ENCODE measurements at regions not wholly inside any gene's neighbourhood (a gene's known extent, or its start where the extent isn't known, plus 50 kb on each side); places are given as distances from the start of the nearest gene placed in this dataset.

- TF ChIP-seq CTCF (conservative IDR thresholded peaks at IDR 0.05; ENCODE audit: low read length): peak; percentile 82
- DNase-seq (ENCODE audit: low read depth): peak; percentile 69
- H3K4me3 ChIP-seq (ENCODE audit: low read length): no peak overlapping the region
Observed at GRCh38 chr15:56821721-56822425, 88.6 kb upstream of the ZNF280D start.

GRCh38 chr15:56820333-56820732 is 87.0 kb upstream of the ZNF280D start:
- H3K4me3 ChIP-seq (ENCODE audit: low read length): no peak overlapping the region
- no peak for TF ChIP-seq CTCF (conservative IDR thresholded peaks at IDR 0.05; ENCODE audit: low read length)
- DNase-seq (ENCODE audit: low read depth): no peak

GRCh38 chr15:56817321-56818080 is 84.2 kb upstream of the ZNF280D start:
- TF ChIP-seq CTCF (conservative IDR thresholded peaks at IDR 0.05; ENCODE audit: low read length): no peak
- no peak overlapping the region for H3K4me3 ChIP-seq (ENCODE audit: low read length)
- peak; percentile 45 for DNase-seq (ENCODE audit: low read depth)

GRCh38 chr15:56816781-56817180 is 83.5 kb upstream of the ZNF280D start:
- H3K4me3 ChIP-seq (ENCODE audit: low read length): no peak overlapping the region
- no peak for TF ChIP-seq CTCF (conservative IDR thresholded peaks at IDR 0.05; ENCODE audit: low read length)
- DNase-seq (ENCODE audit: low read depth): peak; percentile 12

GRCh38 chr15:56815247-56815646 is 81.9 kb upstream of the ZNF280D start:
- DNase-seq (ENCODE audit: low read depth): no peak
- TF ChIP-seq CTCF (conservative IDR thresholded peaks at IDR 0.05; ENCODE audit: low read length): no peak
- no peak overlapping the region for H3K4me3 ChIP-seq (ENCODE audit: low read length)

GRCh38 chr15:56814429-56814828 is 81.1 kb upstream of the ZNF280D start:
- DNase-seq (ENCODE audit: low read depth): no peak
- no peak for TF ChIP-seq CTCF (conservative IDR thresholded peaks at IDR 0.05; ENCODE audit: low read length)
- no peak overlapping the region for H3K4me3 ChIP-seq (ENCODE audit: low read length)

- peak; percentile 50 for DNase-seq (ENCODE audit: low read depth)
- no peak for TF ChIP-seq CTCF (conservative IDR thresholded peaks at IDR 0.05; ENCODE audit: low read length)
Observed at GRCh38 chr15:56813995-56814394, 80.7 kb upstream of the ZNF280D start.

More at GRCh38 chr15:56813995-56814394, 80.7 kb upstream of the ZNF280D start:
- H3K4me3 ChIP-seq (ENCODE audit: low read length): no peak overlapping the region
